Subcutaneous abdominal adipose tissue (tissue), 5 donors: ENCODE measurements at regions not wholly inside any gene's neighbourhood (a gene's known extent, or its start where the extent isn't known, plus 50 kb on each side); places are given as distances from the start of the nearest gene placed in this dataset.

Source experiments
- H3K27ac ChIP-seq: one replicate; pipeline ENCODE4 v1.7.0; 2013; ENCODE audit warnings: low read depth, mild to moderate bottlenecking, inconsistent platforms, low read length, moderate library complexity
- H3K27me3 ChIP-seq, 5 donors: one replicate each; pipeline ENCODE4 v1.7.0; 2013; ENCODE audit warnings: low read length in 5 of 5, inconsistent platforms in 1 of 5; ENCODE audit not compliant: control insufficient read depth in 5 of 5, insufficient read depth in 4 of 5
- H3K36me3 ChIP-seq, 5 donors: one replicate each; pipeline ENCODE4 v1.7.0; 2013; ENCODE audit warnings: low read length in 5 of 5; ENCODE audit not compliant: control insufficient read depth in 5 of 5, insufficient read depth in 5 of 5
- H3K4me1 ChIP-seq, 5 donors: one replicate each; pipeline ENCODE4 v1.7.0; 2013; ENCODE audit warnings: low read length in 5 of 5, mild to moderate bottlenecking in 3 of 5, moderate library complexity in 1 of 5; ENCODE audit not compliant: control insufficient read depth in 5 of 5, insufficient read depth in 5 of 5
- H3K4me3 ChIP-seq, 5 donors: one replicate each; pipeline ENCODE4 v1.7.0; 2013; ENCODE audit warnings: low read length in 5 of 5, low read depth in 1 of 5
- H3K9ac ChIP-seq, 5 donors: one replicate each; pipeline ENCODE4 v1.7.0; 2013; ENCODE audit warnings: low read length in 5 of 5, mild to moderate bottlenecking in 4 of 5, moderate library complexity in 3 of 5
- H3K9me3 ChIP-seq, 5 donors: one replicate each; pipeline ENCODE4 v1.7.0; 2013; ENCODE audit warnings: low read length in 5 of 5; ENCODE audit not compliant: control insufficient read depth in 5 of 5
- donor health status: healthy.
- donor health status: healthy.
- donor health status: healthy.
- donor health status: healthy.
- donor health status: healthy.

DNA sequence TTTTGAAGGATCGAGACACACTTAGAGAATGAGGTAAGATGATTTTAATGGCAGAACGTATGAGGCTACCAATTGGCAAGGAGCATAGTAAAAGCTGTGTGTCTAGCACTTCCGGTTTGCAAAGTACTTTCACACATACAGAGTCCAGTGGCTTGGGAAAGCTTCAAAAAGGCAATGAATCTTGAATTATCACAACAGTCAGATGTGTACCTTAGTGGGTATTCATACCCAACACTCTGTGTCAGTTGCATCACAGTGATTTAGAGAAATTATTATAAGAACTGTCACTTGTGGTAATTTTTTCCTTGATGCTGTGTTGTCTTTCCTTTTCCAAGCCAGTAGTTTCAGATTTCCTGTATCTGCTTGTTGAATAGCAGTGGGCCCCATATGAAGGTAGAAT, 424.1 kb downstream of the PCNX1 start:
- Histone ChIP-seq H3K27me3 (no peaks in the 10 kb centered on the region), H3K4me1 (peaks cover 0 to 12% (median 4%) of the 10 kb centered on the region in 5 donors), H3K4me3 (no peak overlapping the region), H3K9me3 (no peaks in the 10 kb centered on the region), H3K9ac (no peak overlapping the region), H3K27ac (no peak overlapping the region), H3K36me3 (no peaks in the 10 kb centered on the region)

DNA sequence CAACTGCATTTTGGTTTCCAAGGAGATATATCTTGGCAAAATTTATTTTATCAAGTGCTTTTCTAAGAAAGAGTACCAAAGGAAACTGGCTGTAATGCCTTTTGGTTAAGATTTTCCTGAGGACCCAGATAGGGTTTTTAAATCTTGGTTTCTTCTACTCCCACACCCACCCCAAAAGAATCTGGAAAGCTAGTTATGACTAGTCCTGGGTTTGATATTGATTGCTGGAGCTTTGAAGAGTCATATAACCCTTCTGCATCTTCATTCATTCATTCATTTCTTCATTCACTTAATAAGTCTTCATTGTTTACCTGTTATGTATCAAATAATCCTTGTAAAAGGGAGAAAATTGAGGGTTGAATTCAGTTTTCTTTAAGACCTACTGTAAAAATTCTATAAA, 425.2 kb downstream of the PCNX1 start:
- Histone ChIP-seq H3K27me3 (no peaks in the 10 kb centered on the region), H3K36me3 (no peaks in the 10 kb centered on the region), H3K4me3 (no peak overlapping the region), H3K27ac (no peak overlapping the region), H3K9ac (no peak overlapping the region), H3K9me3 (no peaks in the 10 kb centered on the region), H3K4me1 (peaks cover 0 to 12% (median 4%) of the 10 kb centered on the region in 5 donors)

DNA sequence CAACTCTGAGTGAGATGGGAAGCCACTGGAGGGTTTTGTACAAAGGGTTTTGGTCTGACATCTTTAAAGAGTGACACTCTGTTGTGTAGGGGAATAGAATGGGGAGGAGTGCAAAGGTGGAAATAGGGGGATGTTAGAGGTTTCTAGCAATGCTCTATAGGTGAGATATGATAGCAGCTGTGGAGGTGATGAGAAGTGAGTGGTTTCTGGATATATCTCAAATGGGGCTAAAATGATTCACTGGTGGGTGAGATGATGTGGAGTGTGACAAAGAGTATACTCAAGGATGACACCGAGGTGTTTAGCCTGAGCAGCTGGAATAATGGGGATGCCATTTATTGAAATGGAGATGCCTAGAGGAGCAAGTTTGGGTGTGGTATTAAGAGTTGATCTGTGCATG, 426.4 kb downstream of the PCNX1 start:
- Histone ChIP-seq H3K27ac (no peak overlapping the region), H3K36me3 (no peaks in the 10 kb centered on the region), H3K4me3 (no peak overlapping the region), H3K9ac (no peak overlapping the region), H3K9me3 (no peaks in the 10 kb centered on the region), H3K27me3 (no peaks in the 10 kb centered on the region), H3K4me1 (peaks cover 0 to 12% (median 0%) of the 10 kb centered on the region in 5 donors)

DNA sequence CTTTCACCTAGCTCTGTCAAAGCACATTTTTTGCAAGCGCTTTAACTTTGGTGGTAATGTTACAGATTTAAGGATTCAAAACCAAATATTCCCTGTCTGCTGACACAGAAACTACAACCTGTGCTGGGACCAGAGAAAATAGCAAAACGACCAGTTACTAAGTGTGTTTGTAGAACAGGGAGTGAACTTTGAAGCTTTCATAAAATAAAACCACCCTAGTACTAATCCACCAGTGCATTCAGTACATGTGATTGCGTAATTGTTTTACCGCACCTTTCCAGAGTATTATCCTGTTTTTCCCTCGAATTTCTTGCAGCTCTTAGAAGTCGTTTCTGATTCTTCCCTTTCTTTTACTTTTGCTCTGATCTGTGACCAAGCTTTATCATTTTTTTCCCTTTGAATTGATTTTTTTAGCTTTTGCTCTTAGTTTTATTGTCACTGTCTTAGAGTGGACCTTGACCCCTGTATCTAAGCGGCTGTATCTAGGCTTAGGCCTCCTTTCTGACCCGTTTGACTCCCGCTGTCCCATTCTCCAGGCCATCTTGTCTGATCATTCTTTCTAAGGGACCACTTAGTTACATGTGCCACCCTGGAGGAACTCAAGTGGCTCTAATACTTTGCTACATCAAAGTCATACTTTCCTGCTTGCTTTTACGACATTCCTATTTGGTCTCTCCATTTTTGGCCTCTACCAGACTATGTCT, 429.4 kb downstream of the PCNX1 start:
- Histone ChIP-seq H3K27me3 (no peaks in the 10 kb centered on the region), H3K4me1 (peaks cover 0 to 6% (median 5%) of the 10 kb centered on the region in 5 donors), H3K9me3 (no peaks in the 10 kb centered on the region), H3K36me3 (no peaks in the 10 kb centered on the region), H3K9ac (no peak overlapping the region), H3K27ac (no peak overlapping the region), H3K4me3 (no peak overlapping the region)

DNA sequence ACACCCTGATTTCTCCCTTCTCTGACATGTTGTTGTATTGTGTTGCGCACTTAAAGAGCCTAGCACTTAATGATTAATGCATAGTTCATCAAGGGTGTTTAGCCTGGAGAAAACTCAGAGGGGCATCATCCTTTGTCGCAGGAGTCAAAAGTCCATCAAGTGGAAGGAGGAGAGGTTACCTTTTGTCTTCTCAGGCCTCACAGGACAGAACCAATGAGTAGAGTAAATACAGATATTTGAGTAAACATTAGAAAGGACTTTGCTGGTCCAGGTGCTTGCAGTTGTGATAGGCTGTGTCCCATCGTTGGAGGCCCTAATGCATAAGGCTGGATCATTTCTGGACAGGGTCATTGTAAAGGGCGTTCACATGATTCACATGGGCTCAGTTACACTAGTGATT, 430.9 kb downstream of the PCNX1 start:
- Histone ChIP-seq H3K4me1 (peaks cover 0 to 6% (median 0%) of the 10 kb centered on the region in 5 donors), H3K4me3 (no peak overlapping the region)

DNA sequence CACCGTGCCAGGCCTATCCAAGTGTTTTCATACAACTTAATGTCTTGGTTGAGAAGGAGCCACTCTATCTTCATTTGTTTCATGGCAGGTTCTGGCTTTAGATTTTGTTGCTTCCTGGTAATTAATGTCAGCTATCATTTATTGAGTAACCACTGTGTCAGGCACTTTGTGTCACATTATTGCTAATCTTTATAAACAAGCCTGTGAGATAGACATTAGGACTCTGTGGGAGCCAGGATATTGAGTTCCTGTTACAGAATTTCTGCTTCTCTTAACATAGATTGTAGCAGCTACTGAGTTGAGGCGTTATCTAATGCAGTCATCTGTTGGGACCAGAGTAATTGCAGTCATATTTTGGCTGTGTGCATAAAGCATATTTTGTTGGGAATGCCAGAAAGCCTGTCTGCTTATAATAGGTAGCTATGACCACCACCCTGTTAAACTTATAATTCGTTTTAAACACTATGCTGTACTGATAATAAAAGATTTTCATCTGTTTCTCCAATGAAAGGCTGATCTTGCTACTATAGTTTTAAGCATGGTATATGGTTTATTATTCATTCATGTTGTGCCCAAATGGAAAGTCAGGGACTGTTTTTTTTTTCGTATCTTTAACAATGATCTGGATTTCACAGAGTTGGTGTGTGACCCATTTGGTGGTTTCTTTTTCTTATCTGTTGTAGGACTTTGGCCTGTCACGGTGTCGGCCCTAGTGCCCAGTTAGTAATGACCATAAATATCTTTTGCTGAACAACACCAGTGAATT, 432.6 kb downstream of the PCNX1 start:
- Histone ChIP-seq H3K4me3 (no peak overlapping the region), H3K9ac (no peak overlapping the region), H3K27ac (no peak overlapping the region), H3K27me3 (no peaks in the 10 kb centered on the region), H3K9me3 (no peaks in the 10 kb centered on the region), H3K36me3 (no peaks in the 10 kb centered on the region), H3K4me1 (peaks cover 0 to 6% (median 0%) of the 10 kb centered on the region in 5 donors)

More for the DNA sequence above, 430.9 kb downstream of the PCNX1 start:
- Histone ChIP-seq H3K9me3 (no peaks in the 10 kb centered on the region), H3K27ac (no peak overlapping the region), H3K9ac (no peak overlapping the region), H3K27me3 (no peaks in the 10 kb centered on the region), H3K36me3 (no peaks in the 10 kb centered on the region)

DNA sequence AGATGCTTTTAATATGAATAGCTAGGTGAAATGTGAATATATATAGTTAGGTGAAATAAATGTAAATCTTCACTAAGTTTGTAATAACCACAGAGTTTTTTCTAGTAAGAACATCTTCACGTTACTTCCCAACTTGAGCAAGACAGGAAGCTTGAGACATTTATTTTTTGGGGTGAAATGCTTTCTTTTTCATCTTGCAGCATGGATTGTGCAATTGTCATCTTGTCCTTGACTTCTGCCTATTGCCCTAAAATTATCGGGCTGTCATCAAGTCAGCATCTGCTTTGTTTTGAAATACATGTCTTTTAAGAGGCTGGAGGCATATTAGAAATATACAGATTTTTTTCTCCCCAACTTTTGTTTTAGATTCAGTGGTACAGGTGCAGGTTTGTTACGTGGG, 433.9 kb downstream of the PCNX1 start:
- H3K4me3 ChIP-seq: no peak overlapping the region
- H3K36me3 ChIP-seq: no peaks in the 10 kb centered on the region
- no peak overlapping the region for H3K9ac ChIP-seq
- H3K9me3 ChIP-seq: no peaks in the 10 kb centered on the region
- H3K4me1 ChIP-seq: peaks cover 0 to 6% (median 0%) of the 10 kb centered on the region in 5 donors
- H3K27me3 ChIP-seq: no peaks in the 10 kb centered on the region
- H3K27ac ChIP-seq: no peak overlapping the region

DNA sequence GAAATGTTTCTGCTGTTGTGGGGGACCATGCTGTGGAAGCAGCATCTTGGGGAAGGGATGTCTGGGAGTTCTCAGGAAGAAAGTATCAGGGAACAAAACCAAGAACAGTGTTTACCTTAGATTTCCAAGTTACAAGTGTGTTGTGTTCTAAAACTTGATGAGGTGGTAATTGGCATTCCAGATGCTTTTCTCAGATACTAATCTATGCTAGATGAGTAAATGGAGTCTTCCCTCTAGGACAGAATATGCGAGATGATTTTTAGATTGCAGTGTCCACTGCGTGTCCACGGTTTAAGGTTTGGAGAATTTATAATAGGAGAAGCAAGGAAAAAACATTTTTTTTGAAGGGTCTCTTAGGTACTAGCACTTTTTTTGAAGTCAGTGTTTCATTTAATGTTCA, 436.5 kb downstream of the PCNX1 start:
- no peaks in the 10 kb centered on the region for H3K9me3 ChIP-seq
- H3K9ac ChIP-seq: no peak overlapping the region
- H3K4me1 ChIP-seq: peaks cover 0 to 6% (median 0%) of the 10 kb centered on the region in 5 donors
- H3K4me3 ChIP-seq: no peak overlapping the region
- no peaks in the 10 kb centered on the region for H3K27me3 ChIP-seq
- no peak overlapping the region for H3K27ac ChIP-seq
- H3K36me3 ChIP-seq: no peaks in the 10 kb centered on the region

DNA sequence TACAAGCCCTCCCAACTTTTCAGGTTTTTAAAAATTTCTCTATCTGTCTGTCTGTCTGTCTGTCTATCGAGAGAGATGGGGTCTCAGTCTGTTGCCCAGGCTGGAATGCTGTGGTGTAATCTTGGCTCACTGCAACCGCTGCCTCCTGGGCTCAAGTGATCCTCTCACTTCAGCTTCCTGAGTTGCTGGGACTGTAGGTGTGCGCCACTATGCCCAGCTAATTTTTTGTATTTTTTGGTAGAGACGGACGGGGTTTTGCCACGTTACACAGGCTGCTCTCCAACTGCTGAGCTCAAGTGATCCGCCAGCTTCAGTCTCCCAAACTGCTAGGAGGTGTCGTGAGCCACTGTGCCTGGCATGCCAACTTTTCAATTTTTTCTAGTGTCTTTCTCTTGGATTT, 437.2 kb downstream of the PCNX1 start:
- Histone ChIP-seq H3K9me3 (no peaks in the 10 kb centered on the region), H3K36me3 (no peaks in the 10 kb centered on the region), H3K27me3 (no peaks in the 10 kb centered on the region), H3K4me1 (peaks cover 0 to 6% (median 2%) of the 10 kb centered on the region in 5 donors), H3K4me3 (no peak overlapping the region), H3K27ac (no peak overlapping the region), H3K9ac (no peak overlapping the region)

DNA sequence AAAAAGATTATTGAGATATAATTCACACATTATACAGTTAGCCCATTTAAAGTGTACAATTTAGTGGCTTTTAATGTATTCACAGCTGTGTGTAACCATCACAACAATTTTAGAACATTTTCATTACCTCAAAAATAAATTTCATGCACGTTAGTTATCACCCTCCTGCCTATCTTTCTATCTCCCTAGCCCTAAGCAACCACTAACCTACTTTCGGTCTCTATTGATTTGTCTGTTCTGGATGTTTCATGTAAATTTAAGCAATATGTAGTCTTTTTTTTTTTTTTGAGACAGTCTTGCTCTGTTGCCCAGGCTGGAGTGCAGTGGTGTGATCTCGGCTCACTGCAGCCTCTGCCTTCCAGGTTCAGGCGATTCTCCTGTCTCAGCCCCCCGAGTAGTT, 439.4 kb downstream of the PCNX1 start:
- Histone ChIP-seq H3K4me3 (no peak overlapping the region), H3K4me1 (peaks cover 0 to 2% (median 0%) of the 10 kb centered on the region in 5 donors), H3K27ac (no peak overlapping the region), H3K9ac (no peak overlapping the region), H3K36me3 (no peaks in the 10 kb centered on the region), H3K9me3 (no peaks in the 10 kb centered on the region), H3K27me3 (no peaks in the 10 kb centered on the region)
